K562 (cell line): ENCODE measurements at regions not wholly inside any gene's neighbourhood (a gene's known extent, or its start where the extent isn't known, plus 50 kb on each side); places are given as distances from the start of the nearest gene placed in this dataset.

Experiments
- CHD4 ChIP-seq: fragments of 200-600 bp; sonication (generic); IDR thresholded peaks from 3 replicates; pipeline ENCODE4 v1.6.1; 2012; ENCODE audit warnings: low read depth, mild to moderate bottlenecking, mixed read lengths, low read length, inconsistent platforms; ENCODE audit not compliant: insufficient read depth, insufficient replicate concordance, poor library complexity, severe bottlenecking
- GATAD2B ChIP-seq: fragments of 450-650 bp; IDR thresholded peaks from 2 replicates; pipeline ENCODE4 v1.6.1; 2017; ENCODE audit warnings: mild to moderate bottlenecking, borderline replicate concordance
- PHF20 ChIP-seq: fragments of 450-650 bp; IDR thresholded peaks from 2 replicates; pipeline ENCODE4 v1.6.1; 2018; ENCODE audit not compliant: partially characterized antibody
- POLR2A ChIP-seq: fragments of 450-650 bp; conservative IDR thresholded peaks from 2 replicates; pipeline ENCODE4 v1.6.1; 2016
- RFX5 ChIP-seq: IDR thresholded peaks from 2 replicates; pipeline ENCODE4 v1.6.1; 2011; ENCODE audit warnings: low read depth, mild to moderate bottlenecking, improper control_type of control experiment, low read length
- SETDB1 ChIP-seq: IDR thresholded peaks from one replicate; pipeline ENCODE4 v1.6.1; 2012; ENCODE audit warnings: low read length, control low read depth, inconsistent platforms
- SIN3A ChIP-seq, 2 experiments: fragments of 150-350 bp in 1 of 2; IDR thresholded peaks; 2 replicates each; pipeline ENCODE4 v1.6.1; 2011 to 2016; ENCODE audit warnings: borderline replicate concordance in 2 of 2, low read depth in 2 of 2, low read length in 2 of 2, mild to moderate bottlenecking in 2 of 2, moderate library complexity in 2 of 2; ENCODE audit not compliant: control insufficient read depth in 1 of 2
- TAF1 ChIP-seq: IDR thresholded peaks from 2 replicates; pipeline ENCODE4 v1.6.1; 2011; ENCODE audit warnings: mild to moderate bottlenecking, low read length, moderate library complexity; ENCODE audit not compliant: insufficient read depth, control insufficient read depth, severe bottlenecking; ENCODE audit errors: extremely low read depth
- TAF15 ChIP-seq: fragments of 200-400 bp; formaldehyde crosslinking; IDR thresholded peaks from 2 replicates; pipeline ENCODE4 v1.6.1; 2017; ENCODE audit warnings: mild to moderate bottlenecking, low read depth, low read length, moderate library complexity
- TEAD4 ChIP-seq, 2 experiments: sonication (generic) in 1 of 2; formaldehyde crosslinking in 1 of 2; IDR thresholded peaks; 2 replicates each; pipeline versions ENCODE4 v1.6.1 to v1.8.0; 2012 to 2022; ENCODE audit warnings: borderline replicate concordance in 1 of 2, inconsistent platforms in 1 of 2, low read length in 1 of 2, mild to moderate bottlenecking in 1 of 2, missing genetic modification reagents in 1 of 2
- ZNF830 ChIP-seq: fragments of 250-450 bp; sonication (Bioruptor Pico); IDR thresholded peaks from 2 replicates; pipeline ENCODE4 v1.5.0; 2021; ENCODE audit warnings: mild to moderate bottlenecking
- TF ChIP-seq, protein P1 (sequence below): sonication (generic); formaldehyde crosslinking; IDR thresholded peaks from 2 replicates; pipeline ENCODE4 v1.9.0; 2022; ENCODE audit warnings: mild to moderate bottlenecking, missing genetic modification reagents
- TF ChIP-seq, protein P2 (sequence below), 2 experiments: fragments of 450-650 bp; formaldehyde crosslinking in 1 of 2; IDR thresholded peaks; 2 replicates each; pipeline versions ENCODE4 v1.4.0 to v1.6.1; 2014 to 2020; ENCODE audit warnings: mild to moderate bottlenecking in 2 of 2, borderline replicate concordance in 1 of 2, low read depth in 1 of 2

DNA sequence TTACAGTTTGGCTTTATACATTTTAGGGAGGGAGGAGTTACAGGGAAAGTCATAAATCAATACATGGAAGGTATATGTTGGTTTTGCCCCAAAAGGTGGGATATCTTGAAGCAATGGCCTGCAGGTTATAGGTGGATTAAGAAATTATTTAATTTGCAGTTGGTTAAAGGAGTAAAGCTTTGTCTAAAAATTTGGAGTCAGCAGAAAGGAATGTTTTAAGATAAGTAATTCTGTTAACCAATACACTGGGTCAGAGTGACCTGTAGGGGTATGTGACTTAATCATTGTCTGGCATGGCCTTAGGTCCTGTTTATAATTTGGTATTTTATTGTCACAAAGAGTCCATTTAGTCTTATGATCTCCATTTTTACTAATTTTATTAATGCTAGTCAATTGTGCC, 115.0 kb downstream of the AGTR2 start:
- no peak for TF ChIP-seq GATAD2B
- TF ChIP-seq, protein P1, sequence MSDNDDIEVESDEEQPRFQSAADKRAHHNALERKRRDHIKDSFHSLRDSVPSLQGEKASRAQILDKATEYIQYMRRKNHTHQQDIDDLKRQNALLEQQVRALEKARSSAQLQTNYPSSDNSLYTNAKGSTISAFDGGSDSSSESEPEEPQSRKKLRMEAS (CRISPR knock-in tag): no peak
- no peak for TF ChIP-seq SETDB1
- TF ChIP-seq TEAD4 (IDR thresholded peaks at IDR 0.05; ENCODE audit: low read length): no peak
- no peak for TF ChIP-seq TEAD4 (CRISPR knock-in tag; IDR thresholded peaks at IDR 0.05; ENCODE audit: borderline replicate concordance)
- TF ChIP-seq POLR2A: no peak
- no peak for TF ChIP-seq TAF15
- TF ChIP-seq ZNF830 (CRISPR knock-in tag): no peak
- TF ChIP-seq CHD4: no peak
- no peak for TF ChIP-seq SIN3A (IDR thresholded peaks at IDR 0.05; ENCODE audit: borderline replicate concordance in 2 of 2, control insufficient read depth in 1 of 2, low read depth in 2 of 2, low read length in 2 of 2)
- no peak for TF ChIP-seq PHF20
- TF ChIP-seq, protein P2, sequence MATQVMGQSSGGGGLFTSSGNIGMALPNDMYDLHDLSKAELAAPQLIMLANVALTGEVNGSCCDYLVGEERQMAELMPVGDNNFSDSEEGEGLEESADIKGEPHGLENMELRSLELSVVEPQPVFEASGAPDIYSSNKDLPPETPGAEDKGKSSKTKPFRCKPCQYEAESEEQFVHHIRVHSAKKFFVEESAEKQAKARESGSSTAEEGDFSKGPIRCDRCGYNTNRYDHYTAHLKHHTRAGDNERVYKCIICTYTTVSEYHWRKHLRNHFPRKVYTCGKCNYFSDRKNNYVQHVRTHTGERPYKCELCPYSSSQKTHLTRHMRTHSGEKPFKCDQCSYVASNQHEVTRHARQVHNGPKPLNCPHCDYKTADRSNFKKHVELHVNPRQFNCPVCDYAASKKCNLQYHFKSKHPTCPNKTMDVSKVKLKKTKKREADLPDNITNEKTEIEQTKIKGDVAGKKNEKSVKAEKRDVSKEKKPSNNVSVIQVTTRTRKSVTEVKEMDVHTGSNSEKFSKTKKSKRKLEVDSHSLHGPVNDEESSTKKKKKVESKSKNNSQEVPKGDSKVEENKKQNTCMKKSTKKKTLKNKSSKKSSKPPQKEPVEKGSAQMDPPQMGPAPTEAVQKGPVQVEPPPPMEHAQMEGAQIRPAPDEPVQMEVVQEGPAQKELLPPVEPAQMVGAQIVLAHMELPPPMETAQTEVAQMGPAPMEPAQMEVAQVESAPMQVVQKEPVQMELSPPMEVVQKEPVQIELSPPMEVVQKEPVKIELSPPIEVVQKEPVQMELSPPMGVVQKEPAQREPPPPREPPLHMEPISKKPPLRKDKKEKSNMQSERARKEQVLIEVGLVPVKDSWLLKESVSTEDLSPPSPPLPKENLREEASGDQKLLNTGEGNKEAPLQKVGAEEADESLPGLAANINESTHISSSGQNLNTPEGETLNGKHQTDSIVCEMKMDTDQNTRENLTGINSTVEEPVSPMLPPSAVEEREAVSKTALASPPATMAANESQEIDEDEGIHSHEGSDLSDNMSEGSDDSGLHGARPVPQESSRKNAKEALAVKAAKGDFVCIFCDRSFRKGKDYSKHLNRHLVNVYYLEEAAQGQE (IDR thresholded peaks at IDR 0.05; ENCODE audit: borderline replicate concordance): no peak
- TF ChIP-seq, protein P2 (CRISPR knock-in tag; IDR thresholded peaks at IDR 0.05; ENCODE audit: low read depth): no peak
- no peak for TF ChIP-seq TAF1
- TF ChIP-seq RFX5: no peak
